ENCODE measurements at regions not wholly inside any gene's neighbourhood (a gene's known extent, or its start where the extent isn't known, plus 50 kb on each side); places are given as distances from the start of the nearest gene placed in this dataset.

GRCh38 chr4:162761965-162762364 is 404.7 kb downstream of the NAF1 start:
- no peak for TF ChIP-seq EZH2phosphoT487 (conservative IDR thresholded peaks at IDR 0.05; ENCODE audit: low read length)
- no peak for TF ChIP-seq CTCF (IDR thresholded peaks at IDR 0.05; ENCODE audit: insufficient read depth, low read length, poor library complexity, severe bottlenecking)

Data from SU-DHL-6 (cell line).